HG03060 (cell line): ENCODE measurements at regions not wholly inside any gene's neighbourhood (a gene's known extent, or its start where the extent isn't known, plus 50 kb on each side); places are given as distances from the start of the nearest gene placed in this dataset.
"Not testable (repeated sequence)": the region's sequence is repeated elsewhere in the genome, so short reads cannot be mapped to it uniquely, and the experiment has no call there.

ENCODE experiments used
- ATAC-seq: cut with Tn5 transposase; IDR thresholded peaks from one replicate; pipeline ENCODE4 v1.9.1; 2021; ENCODE audit warnings: low read depth, moderate number of reproducible peaks; ENCODE audit not compliant: unreplicated experiment

DNA sequence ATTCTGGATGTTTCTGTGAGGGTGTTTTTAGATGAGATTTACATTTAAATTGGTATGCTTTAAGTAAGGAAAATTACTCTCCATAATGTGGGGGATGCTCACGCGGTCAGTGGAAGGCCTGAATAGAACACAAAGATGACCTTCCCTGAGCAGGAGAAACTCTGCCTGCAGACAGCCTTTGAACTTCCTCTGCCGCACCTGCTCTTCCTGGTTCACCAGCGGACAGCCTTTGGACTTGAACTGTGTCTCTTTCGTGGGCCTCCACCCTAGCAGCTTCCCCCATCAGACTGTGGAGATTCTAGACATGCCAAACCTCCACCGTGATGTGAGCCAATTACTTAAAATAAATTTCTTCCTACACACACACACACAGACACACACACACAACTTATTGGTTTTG lies 210.7 kb downstream of the EFCAB11 start:
- no peak for ATAC-seq

DNA sequence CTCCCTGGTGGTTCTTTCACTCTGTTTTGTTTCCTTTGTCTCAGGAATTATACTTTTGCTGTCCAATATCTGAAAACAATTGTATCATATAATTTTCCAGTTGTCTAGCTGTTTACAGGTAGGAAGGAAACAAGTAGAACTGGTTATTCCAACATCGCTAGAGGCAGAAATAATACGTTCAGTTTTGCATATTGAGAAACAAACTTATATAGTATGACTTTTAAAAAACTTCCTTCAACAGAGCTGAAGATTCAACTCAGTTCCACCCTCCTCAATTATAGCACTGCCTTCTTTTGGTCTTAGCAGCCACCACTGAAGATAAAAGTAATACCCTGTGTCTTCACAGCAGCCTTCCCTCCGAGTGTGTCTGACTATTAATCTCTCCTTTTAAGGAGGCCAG lies 214.3 kb downstream of the EFCAB11 start:
- ATAC-seq, result no peak

DNA sequence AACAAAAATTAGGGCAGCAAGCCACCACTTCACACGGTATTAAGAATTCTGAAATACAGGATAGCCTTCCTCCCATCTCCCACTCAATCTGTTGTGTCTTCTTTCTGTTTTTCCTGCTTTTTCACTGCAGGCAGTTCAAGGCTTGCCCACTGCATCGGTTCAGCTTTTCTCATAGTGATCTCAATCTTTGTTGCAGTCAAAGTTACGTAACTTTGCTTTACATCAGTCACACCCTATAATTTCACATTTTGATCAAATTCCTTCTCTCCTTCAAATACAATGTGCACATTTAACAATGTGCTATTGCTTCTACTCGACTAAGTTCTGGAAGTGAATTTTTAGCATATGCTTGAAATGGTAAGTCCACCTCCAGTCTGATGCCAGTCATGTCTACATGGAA lies 217.6 kb downstream of the EFCAB11 start:
- ATAC-seq, result no peak

GRCh38 chr14:89731396-89731933 lies 223.1 kb downstream of the EFCAB11 start:
- ATAC-seq, result no peak

GRCh38 chr14:89730687-89731086 lies 223.8 kb downstream of the EFCAB11 start:
- no peak for ATAC-seq

- ATAC-seq, result no peak
Observed at GRCh38 chr14:89728964-89729363, 225.6 kb downstream of the EFCAB11 start.

DNA sequence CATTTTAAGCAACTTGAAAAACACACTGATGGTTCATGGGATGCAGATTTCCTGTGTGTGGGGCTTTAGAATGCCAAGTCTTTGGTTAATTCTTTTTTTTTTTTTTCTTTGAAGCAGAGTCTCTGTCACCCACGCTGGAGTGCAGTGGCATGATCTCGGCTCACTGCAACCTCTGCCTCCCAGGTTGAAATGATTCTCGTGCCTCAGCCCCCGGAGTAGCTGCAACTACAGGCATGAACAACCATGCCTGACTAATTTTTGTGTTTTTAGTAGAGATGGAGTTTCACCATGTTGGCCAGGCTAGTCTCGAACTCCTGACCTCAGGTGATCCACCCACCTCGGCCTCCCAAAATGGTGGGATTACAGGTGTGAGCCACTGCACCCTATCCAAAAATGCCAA lies 228.3 kb downstream of the EFCAB11 start:
- not testable (repeated sequence) for ATAC-seq

DNA sequence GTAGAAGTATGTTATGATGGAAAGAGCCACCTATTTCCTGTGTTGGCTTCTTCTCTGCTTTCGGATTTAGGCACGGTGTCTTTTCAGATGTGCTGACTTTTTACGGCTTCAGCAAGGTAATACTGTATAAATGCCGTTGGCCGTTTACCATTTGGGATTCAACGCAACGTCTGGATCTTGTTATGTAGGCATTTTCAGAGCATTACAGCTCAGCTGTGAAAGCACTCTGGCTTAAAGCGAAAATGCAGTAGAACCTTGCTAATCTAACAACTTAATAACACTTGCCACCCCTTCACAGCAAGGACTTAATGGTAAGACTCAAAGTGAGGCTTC lies 229.9 kb downstream of the EFCAB11 start:
- ATAC-seq, result no peak

DNA sequence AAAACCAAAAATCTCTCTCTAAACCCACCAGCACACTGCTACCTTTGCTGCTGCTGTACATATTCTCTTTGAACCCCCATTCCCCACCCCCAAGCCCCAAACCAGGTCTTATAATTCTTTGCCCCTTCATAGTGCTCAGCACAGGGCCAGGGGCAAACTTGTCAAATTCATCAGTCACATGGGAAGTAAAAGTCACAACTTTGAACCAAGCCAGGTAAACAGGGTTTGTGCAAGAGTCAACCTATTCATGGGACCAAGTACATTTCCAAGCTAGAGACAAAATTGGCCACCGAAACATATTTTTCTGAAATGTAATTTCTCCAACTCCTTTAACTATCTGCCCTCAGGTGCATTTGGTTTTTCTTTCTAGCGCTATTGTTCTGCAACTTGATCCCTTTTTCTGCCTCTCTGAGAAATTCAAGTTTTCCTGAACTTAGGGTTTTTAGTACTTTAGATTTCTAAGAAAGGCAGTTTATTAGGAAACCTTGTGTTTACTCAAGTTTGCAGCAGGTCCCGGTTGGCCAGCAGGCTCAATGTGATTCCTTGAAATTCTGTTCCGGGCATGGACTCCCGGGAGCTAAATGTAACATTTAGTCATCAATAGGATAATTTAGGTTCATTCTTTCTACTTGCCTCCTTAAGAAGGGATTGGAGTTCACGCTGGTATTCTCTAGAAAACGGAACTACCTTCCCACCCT lies 230.5 kb downstream of the EFCAB11 start:
- ATAC-seq, result no peak

GRCh38 chr14:89721956-89722355 lies 232.6 kb downstream of the EFCAB11 start:
- no peak for ATAC-seq

DNA sequence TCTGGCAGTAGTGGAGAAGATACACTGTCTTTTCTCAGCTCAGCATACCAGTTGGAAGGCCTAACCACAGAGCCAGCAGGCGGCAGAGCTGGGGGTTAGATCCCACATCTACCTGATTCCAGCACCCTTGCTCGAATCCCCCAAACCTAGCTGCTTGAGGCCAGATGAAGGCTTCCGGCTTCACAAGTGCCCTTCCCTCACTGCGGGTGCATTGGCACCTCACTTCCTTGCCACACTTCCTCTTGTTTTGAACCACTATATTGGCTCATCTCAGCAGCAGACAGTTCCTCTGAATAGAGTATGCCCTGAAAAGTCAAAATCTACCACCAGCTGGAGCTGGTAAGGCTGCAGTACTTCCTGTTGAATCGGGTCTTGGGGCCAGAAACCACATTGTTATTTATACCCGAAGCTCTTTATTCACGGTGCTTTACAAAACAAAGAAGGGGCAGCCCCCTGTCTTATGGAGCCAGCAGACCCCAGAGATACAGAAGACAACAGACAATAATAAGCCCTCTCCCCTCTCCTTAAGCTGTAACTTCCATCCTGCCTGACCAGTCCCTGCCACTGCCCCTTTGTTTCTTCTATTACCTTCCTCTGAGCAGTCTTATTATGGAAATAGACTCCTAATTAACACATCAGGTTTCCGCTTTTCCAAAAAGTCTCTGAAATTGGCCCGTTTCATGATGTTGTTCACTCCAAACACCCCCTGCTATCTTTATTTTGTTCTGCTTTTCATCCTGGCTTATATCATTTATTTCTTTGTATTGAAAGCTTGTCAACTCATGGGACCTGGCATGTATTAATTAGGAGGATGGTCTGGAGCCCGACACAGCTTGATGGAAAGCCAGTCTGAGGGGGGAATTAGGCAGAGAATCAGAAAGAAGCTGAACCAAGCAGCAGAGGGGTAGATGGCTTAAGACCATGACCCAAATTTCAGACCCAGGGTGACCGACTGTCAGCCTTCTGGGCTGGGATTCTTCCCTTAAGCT lies 233.5 kb downstream of the EFCAB11 start:
- peak; percentile 65 for ATAC-seq

- no peak for ATAC-seq
Observed at GRCh38 chr14:89720076-89720687, 234.3 kb downstream of the EFCAB11 start.

DNA sequence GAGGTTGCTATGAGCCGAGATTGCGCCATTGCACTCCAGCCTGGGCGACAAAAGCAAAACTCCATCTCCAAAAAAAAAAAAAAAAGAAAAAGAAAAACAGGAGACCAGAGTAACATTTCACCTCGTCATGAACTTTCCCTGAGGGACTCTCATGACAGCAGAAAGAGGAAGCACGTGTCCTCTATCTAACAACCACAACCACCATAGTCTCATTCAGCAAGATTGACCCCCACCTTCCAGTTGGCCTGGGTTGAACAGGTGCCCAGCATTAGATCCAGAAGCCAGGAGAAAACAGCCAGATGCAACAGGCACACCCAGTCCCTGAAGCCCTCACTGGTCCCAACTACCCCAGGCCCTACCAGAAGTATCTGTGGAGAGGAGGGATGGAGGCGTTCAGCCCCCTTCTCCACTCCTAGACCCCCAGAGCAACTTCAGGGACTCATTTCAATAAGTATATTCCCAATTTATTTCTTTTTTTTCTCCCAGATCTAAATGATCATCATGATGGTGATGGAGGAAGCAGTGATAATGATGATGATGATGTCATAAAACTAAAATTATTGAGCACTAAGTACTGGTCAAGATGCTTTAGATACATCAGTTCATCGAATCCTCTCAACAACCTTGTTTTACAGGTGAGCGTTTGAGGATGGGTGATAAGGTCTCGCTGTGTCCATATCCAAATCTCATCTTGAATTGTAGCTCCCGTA lies 235.0 kb downstream of the EFCAB11 start:
- ATAC-seq, result peak; percentile 36

GRCh38 chr14:89708982-89709625 lies 245.4 kb downstream of the EFCAB11 start:
- no peak for ATAC-seq

- ATAC-seq, result no peak
Observed at GRCh38 chr14:89707086-89707485, 247.4 kb downstream of the EFCAB11 start.

- no peak for ATAC-seq
Observed at GRCh38 chr14:89702876-89703200, 251.7 kb downstream of the EFCAB11 start.

GRCh38 chr14:89702073-89702875 lies 252.3 kb downstream of the EFCAB11 start:
- ATAC-seq, result no peak

GRCh38 chr14:89701211-89702043 lies 253.1 kb downstream of the EFCAB11 start:
- no peak for ATAC-seq
